ENCODE measurements at regions not wholly inside any gene's neighbourhood (a gene's known extent, or its start where the extent isn't known, plus 50 kb on each side); places are given as distances from the start of the nearest gene placed in this dataset.
"Not testable (repeated sequence)": the region's sequence is repeated elsewhere in the genome, so short reads cannot be mapped to it uniquely, and the experiment has no call there.

GRCh38 chr12:114616081-114616480 lies 67.9 kb downstream of the TBX3 start:
- H3K36me3 ChIP-seq (ENCODE audit: control insufficient read depth, insufficient read depth, low read length), result no peaks in the 10 kb centered on the region
- no peak overlapping the region for H3K9ac ChIP-seq (ENCODE audit: low read length)
- no peaks in the 10 kb centered on the region for H3K9me3 ChIP-seq (ENCODE audit: control insufficient read depth, low read length)
- no peaks in the 10 kb centered on the region for H3K27me3 ChIP-seq (ENCODE audit: control insufficient read depth, insufficient read depth, low read length)
- peaks cover 4% of the 10 kb centered on the region for H3K4me1 ChIP-seq (ENCODE audit: control insufficient read depth, insufficient read depth, low read length)
- no peak overlapping the region for H3K4me3 ChIP-seq (ENCODE audit: low read length)

- H3K9me3 ChIP-seq (ENCODE audit: control insufficient read depth, low read length), result no peaks in the 10 kb centered on the region
- H3K4me1 ChIP-seq (ENCODE audit: control insufficient read depth, insufficient read depth, low read length), result peaks cover 4% of the 10 kb centered on the region
- no peak overlapping the region for H3K4me3 ChIP-seq (ENCODE audit: low read length)
- no peaks in the 10 kb centered on the region for H3K36me3 ChIP-seq (ENCODE audit: control insufficient read depth, insufficient read depth, low read length)
- no peaks in the 10 kb centered on the region for H3K27me3 ChIP-seq (ENCODE audit: control insufficient read depth, insufficient read depth, low read length)
- H3K9ac ChIP-seq (ENCODE audit: low read length), result no peak overlapping the region
Observed at GRCh38 chr12:114614040-114614439, 69.9 kb downstream of the TBX3 start.

GRCh38 chr12:114612062-114612461 lies 71.9 kb downstream of the TBX3 start:
- no peak overlapping the region for H3K4me3 ChIP-seq (ENCODE audit: low read length)
- peaks cover 4% of the 10 kb centered on the region for H3K4me1 ChIP-seq (ENCODE audit: control insufficient read depth, insufficient read depth, low read length)
- no peak overlapping the region for H3K9ac ChIP-seq (ENCODE audit: low read length)
- no peaks in the 10 kb centered on the region for H3K9me3 ChIP-seq (ENCODE audit: control insufficient read depth, low read length)
- H3K36me3 ChIP-seq (ENCODE audit: control insufficient read depth, insufficient read depth, low read length), result no peaks in the 10 kb centered on the region
- no peaks in the 10 kb centered on the region for H3K27me3 ChIP-seq (ENCODE audit: control insufficient read depth, insufficient read depth, low read length)

GRCh38 chr12:114611145-114612018 lies 72.6 kb downstream of the TBX3 start:
- Histone ChIP-seq H3K4me3 (ENCODE audit: low read length) (no peak overlapping the region), H3K36me3 (ENCODE audit: control insufficient read depth, insufficient read depth, low read length) (no peaks in the 10 kb centered on the region), H3K9me3 (ENCODE audit: control insufficient read depth, low read length) (no peaks in the 10 kb centered on the region), H3K27me3 (ENCODE audit: control insufficient read depth, insufficient read depth, low read length) (no peaks in the 10 kb centered on the region), H3K4me1 (ENCODE audit: control insufficient read depth, insufficient read depth, low read length) (peaks cover 4% of the 10 kb centered on the region), H3K9ac (ENCODE audit: low read length) (no peak overlapping the region)

- H3K4me3 ChIP-seq (ENCODE audit: low read length), result no peak overlapping the region
- peaks cover 4% of the 10 kb centered on the region for H3K4me1 ChIP-seq (ENCODE audit: control insufficient read depth, insufficient read depth, low read length)
- no peaks in the 10 kb centered on the region for H3K9me3 ChIP-seq (ENCODE audit: control insufficient read depth, low read length)
- no peaks in the 10 kb centered on the region for H3K36me3 ChIP-seq (ENCODE audit: control insufficient read depth, insufficient read depth, low read length)
- no peak overlapping the region for H3K9ac ChIP-seq (ENCODE audit: low read length)
- H3K27me3 ChIP-seq (ENCODE audit: control insufficient read depth, insufficient read depth, low read length), result no peaks in the 10 kb centered on the region
Observed at GRCh38 chr12:114608509-114608908, 75.5 kb downstream of the TBX3 start.

- peaks cover 3% of the 10 kb centered on the region for H3K27me3 ChIP-seq (ENCODE audit: control insufficient read depth, insufficient read depth, low read length)
- H3K4me3 ChIP-seq (ENCODE audit: low read length), result no peak overlapping the region
- H3K9me3 ChIP-seq (ENCODE audit: control insufficient read depth, low read length), result no peaks in the 10 kb centered on the region
Observed at GRCh38 chr12:114605918-114606317, 78.1 kb downstream of the TBX3 start.

GRCh38 chr12:114604606-114605005 lies 79.4 kb downstream of the TBX3 start:
- H3K4me3 ChIP-seq (ENCODE audit: low read length), result no peak overlapping the region
- no peak overlapping the region for H3K9ac ChIP-seq (ENCODE audit: low read length)
- H3K9me3 ChIP-seq (ENCODE audit: control insufficient read depth, low read length), result no peaks in the 10 kb centered on the region
- peaks cover 3% of the 10 kb centered on the region for H3K27me3 ChIP-seq (ENCODE audit: control insufficient read depth, insufficient read depth, low read length)
- H3K36me3 ChIP-seq (ENCODE audit: control insufficient read depth, insufficient read depth, low read length), result no peaks in the 10 kb centered on the region
- H3K4me1 ChIP-seq (ENCODE audit: control insufficient read depth, insufficient read depth, low read length), result no peaks in the 10 kb centered on the region

More at GRCh38 chr12:114605918-114606317, 78.1 kb downstream of the TBX3 start:
- Histone ChIP-seq H3K4me1 (ENCODE audit: control insufficient read depth, insufficient read depth, low read length) (no peaks in the 10 kb centered on the region), H3K9ac (ENCODE audit: low read length) (no peak overlapping the region), H3K36me3 (ENCODE audit: control insufficient read depth, insufficient read depth, low read length) (no peaks in the 10 kb centered on the region)

GRCh38 chr12:114600584-114600983 lies 83.4 kb downstream of the TBX3 start:
- H3K4me1 ChIP-seq (ENCODE audit: control insufficient read depth, insufficient read depth, low read length); H3K4me3 ChIP-seq (ENCODE audit: low read length); H3K9ac ChIP-seq (ENCODE audit: low read length); H3K9me3 ChIP-seq (ENCODE audit: control insufficient read depth, low read length); H3K27me3 ChIP-seq (ENCODE audit: control insufficient read depth, insufficient read depth, low read length); H3K36me3 ChIP-seq (ENCODE audit: control insufficient read depth, insufficient read depth, low read length): not testable (repeated sequence)

- no peaks in the 10 kb centered on the region for H3K36me3 ChIP-seq (ENCODE audit: control insufficient read depth, insufficient read depth, low read length)
- H3K27me3 ChIP-seq (ENCODE audit: control insufficient read depth, insufficient read depth, low read length), result peaks cover 3% of the 10 kb centered on the region
- H3K4me1 ChIP-seq (ENCODE audit: control insufficient read depth, insufficient read depth, low read length), result no peaks in the 10 kb centered on the region
- H3K4me3 ChIP-seq (ENCODE audit: low read length), result no peak overlapping the region
- H3K9me3 ChIP-seq (ENCODE audit: control insufficient read depth, low read length), result no peaks in the 10 kb centered on the region
- no peak overlapping the region for H3K9ac ChIP-seq (ENCODE audit: low read length)
Observed at GRCh38 chr12:114598111-114598510, 85.9 kb downstream of the TBX3 start.

GRCh38 chr12:114592946-114593345 lies 91.0 kb downstream of the TBX3 start:
- Histone ChIP-seq H3K27me3 (ENCODE audit: control insufficient read depth, insufficient read depth, low read length) (no peaks in the 10 kb centered on the region), H3K36me3 (ENCODE audit: control insufficient read depth, insufficient read depth, low read length) (no peaks in the 10 kb centered on the region), H3K4me3 (ENCODE audit: low read length) (no peak overlapping the region), H3K9ac (ENCODE audit: low read length) (no peak overlapping the region), H3K4me1 (ENCODE audit: control insufficient read depth, insufficient read depth, low read length) (no peaks in the 10 kb centered on the region), H3K9me3 (ENCODE audit: control insufficient read depth, low read length) (no peaks in the 10 kb centered on the region)

GRCh38 chr12:114588061-114588460 lies 95.9 kb downstream of the TBX3 start:
- Histone ChIP-seq H3K9ac (ENCODE audit: low read length) (no peak overlapping the region), H3K36me3 (ENCODE audit: control insufficient read depth, insufficient read depth, low read length) (no peaks in the 10 kb centered on the region), H3K27me3 (ENCODE audit: control insufficient read depth, insufficient read depth, low read length) (no peaks in the 10 kb centered on the region), H3K9me3 (ENCODE audit: control insufficient read depth, low read length) (no peaks in the 10 kb centered on the region), H3K4me1 (ENCODE audit: control insufficient read depth, insufficient read depth, low read length) (no peaks in the 10 kb centered on the region), H3K4me3 (ENCODE audit: low read length) (no peak overlapping the region)

GRCh38 chr12:114580306-114580705 lies 103.7 kb downstream of the TBX3 start:
- no peaks in the 10 kb centered on the region for H3K4me1 ChIP-seq (ENCODE audit: control insufficient read depth, insufficient read depth, low read length)
- H3K27me3 ChIP-seq (ENCODE audit: control insufficient read depth, insufficient read depth, low read length), result no peaks in the 10 kb centered on the region
- H3K4me3 ChIP-seq (ENCODE audit: low read length), result no peak overlapping the region
- H3K9me3 ChIP-seq (ENCODE audit: control insufficient read depth, low read length), result no peaks in the 10 kb centered on the region
- H3K36me3 ChIP-seq (ENCODE audit: control insufficient read depth, insufficient read depth, low read length), result no peaks in the 10 kb centered on the region
- H3K9ac ChIP-seq (ENCODE audit: low read length), result no peak overlapping the region

Data from mucosa of stomach (tissue), 1 donor.